Stimulated activated CD4-positive, alpha-beta T cell treated with anti-CD3 and anti-CD28 coated beads, Interleukin-1b, Interleukin-23, amount 100 ng/mL, for 4 hours (primary cell): ENCODE measurements at regions not wholly inside any gene's neighbourhood (a gene's known extent, or its start where the extent isn't known, plus 50 kb on each side); places are given as distances from the start of the nearest gene placed in this dataset.
"Not testable (repeated sequence)": the region's sequence is repeated elsewhere in the genome, so short reads cannot be mapped to it uniquely, and the experiment has no call there.

ENCODE experiments used
- DNase-seq, 2 donors: peaks; one replicate each; pipeline ENCODE4 v3.0.0-alpha.2; 2020; ENCODE audit warnings: low read depth in 2 of 2

DNA sequence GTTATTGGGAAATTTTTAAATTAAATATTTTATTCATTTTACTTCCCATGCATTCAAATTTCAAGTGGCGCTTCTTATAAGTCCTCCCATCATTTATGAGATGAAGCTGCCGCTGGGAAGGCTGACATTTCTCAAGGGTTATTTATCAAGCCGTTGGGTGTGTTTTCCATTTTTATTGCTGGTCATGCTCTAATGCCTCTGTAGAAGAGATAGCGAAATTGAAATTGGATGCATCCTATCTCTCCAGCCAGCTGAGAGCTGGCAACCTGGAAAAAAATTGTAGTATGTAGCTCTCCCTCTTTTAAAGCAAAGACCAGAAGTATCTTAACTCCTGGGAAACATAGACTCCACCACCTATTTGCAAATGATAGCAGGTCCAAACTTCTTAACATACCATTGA, 135.9 kb downstream of the C6orf118 start:
- no peak for DNase-seq

DNA sequence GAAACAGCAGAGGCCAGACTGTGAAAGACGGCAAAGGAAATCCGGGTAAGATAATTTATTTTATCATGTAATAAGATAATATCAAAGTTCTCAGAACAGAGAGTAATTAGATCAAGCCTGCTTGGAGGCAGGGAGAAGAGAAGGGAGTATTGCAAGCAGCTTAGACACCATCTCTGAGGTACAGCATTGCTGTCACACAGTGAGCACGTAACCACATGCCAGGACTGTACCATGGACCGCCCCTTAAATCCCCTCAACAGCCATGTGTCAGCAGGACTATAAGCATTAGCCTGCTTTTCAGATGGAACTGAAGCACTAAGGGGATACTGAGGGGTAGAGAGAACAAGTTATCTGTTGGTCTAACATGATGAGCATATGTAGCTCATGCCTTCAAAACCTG, 141.5 kb downstream of the C6orf118 start:
- DNase-seq, result no peak

DNA sequence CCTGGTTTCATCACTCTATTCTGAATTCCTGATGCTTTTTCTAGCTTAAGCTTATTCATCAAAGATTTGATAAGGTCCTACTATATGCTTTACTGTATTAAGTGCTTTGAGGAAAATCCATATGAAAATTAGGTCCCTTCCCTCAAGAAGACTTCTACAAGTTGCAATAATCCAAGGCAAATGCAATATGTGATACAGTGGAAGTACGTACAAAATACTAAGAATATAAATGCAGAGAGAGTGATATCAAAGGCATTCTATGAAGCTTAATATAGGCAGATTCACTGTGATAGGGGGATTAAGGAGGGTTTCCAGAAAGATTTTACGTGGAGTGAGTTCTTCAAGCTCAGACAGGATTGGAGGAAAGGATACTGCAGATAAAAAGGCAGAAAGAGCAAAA, 142.1 kb downstream of the C6orf118 start:
- DNase-seq, result no peak

GRCh38 chr6:165163519-165163918, 145.9 kb downstream of the C6orf118 start:
- DNase-seq, result no peak

GRCh38 chr6:165159460-165159859, 149.9 kb downstream of the C6orf118 start:
- DNase-seq, result no peak

- DNase-seq, result no peak
Observed at GRCh38 chr6:165146456-165146855, 162.9 kb downstream of the C6orf118 start.

DNA sequence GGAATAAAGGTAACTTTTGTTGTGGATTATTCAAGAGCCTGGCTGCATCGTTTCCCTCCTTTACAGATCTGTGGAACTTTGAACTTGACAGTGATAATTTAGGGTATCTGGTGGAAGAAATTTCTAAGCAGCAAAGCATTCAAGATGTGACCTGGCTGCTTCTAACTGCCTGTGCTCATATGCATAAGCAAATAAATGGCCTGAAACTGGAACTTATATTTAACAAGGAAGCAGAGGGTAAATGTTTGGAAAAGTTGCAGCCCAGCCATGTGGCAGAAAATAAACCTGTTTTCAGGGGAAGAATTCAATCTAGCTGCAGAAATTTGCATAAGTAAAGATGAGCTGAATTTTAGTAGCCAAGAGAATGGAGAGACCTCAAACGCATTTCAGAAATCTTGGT, 173.5 kb downstream of the C6orf118 start:
- DNase-seq, result no peak

- DNase-seq, result no peak
Observed at GRCh38 chr6:165129086-165129485, 180.3 kb downstream of the C6orf118 start.

GRCh38 chr6:165127743-165128142, 181.7 kb downstream of the C6orf118 start:
- DNase-seq, result not testable (repeated sequence)

DNA sequence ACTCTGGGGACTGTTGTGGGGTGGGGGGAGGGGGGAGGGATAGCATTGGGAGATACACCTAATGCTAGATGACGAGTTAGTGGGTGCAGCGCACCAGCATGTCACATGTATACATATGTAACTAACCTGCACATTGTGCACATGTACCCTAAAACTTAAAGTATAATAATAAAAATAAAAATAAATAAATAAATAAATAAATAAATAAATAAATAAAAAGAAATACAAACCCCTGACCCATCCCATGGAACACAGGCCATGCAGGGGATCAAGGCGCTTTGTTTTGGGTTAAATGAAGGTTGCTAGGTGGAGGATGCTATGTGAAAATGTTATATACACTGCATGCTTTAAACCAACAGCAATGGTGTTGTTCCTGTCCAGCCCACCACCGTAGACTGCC, 184.7 kb downstream of the C6orf118 start:
- DNase-seq, result not testable (repeated sequence)

- no peak for DNase-seq
Observed at GRCh38 chr6:165119231-165120020, 190.0 kb downstream of the C6orf118 start.

DNA sequence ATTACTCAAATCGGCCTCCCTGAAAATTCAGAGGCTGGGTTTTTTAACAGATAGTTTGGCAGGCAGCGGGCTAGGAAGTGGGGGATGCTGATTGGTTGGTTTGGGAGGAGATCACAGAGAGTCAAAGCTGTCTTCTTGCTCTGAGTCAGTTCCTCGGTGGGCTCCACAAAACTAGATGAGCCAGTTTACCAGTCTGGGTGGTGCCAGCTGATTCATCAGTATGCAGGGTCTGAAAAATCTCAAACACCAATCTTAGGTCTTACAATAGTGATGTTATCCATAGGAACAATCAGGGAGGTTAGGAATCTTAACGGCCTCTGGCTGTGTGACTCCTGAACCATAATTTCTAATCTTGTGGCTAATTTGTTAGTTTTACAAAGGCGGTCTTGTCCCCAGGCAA, 190.7 kb downstream of the C6orf118 start:
- DNase-seq, result no peak

DNA sequence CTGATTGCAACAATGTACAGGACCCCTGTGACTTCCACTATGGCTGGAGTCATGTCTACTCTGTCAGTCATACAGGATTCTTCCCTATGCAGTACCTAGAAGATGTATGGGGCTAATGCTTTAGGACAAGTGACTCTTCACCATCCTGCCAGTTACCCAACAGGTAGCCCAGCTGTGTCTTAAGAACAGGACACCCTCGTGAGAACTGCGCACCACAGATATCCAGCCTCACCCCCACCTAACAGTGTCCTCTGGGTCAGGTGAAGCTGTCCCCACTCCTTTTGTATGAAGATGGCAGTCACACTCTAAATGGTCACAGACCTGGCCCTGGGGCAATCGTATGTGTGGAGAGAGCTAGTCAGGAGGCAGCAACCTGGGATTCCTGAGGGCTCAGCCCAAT, 191.6 kb downstream of the C6orf118 start:
- no peak for DNase-seq

DNA sequence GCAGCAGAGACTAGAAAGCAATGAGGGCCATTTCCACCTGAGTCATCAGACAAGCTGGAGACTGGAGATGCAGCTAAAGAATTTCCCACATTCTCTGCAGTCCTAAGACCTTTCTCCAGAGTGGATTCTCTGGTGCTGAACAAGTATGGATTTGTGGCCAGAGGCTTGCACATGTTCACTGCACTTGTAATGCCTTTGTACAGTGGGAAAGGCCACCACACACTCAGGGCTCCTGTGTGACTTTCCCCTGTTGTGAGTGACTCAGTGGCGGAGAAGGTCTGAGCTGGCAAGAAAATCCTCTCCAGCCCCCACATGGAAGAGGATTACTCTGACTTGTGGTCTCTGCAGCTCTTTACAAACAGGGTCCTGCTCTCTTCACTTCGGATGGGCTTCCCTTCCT, 192.3 kb downstream of the C6orf118 start:
- DNase-seq, result no peak

- no peak for DNase-seq
Observed at GRCh38 chr6:165110860-165111259, 198.5 kb downstream of the C6orf118 start.

DNA sequence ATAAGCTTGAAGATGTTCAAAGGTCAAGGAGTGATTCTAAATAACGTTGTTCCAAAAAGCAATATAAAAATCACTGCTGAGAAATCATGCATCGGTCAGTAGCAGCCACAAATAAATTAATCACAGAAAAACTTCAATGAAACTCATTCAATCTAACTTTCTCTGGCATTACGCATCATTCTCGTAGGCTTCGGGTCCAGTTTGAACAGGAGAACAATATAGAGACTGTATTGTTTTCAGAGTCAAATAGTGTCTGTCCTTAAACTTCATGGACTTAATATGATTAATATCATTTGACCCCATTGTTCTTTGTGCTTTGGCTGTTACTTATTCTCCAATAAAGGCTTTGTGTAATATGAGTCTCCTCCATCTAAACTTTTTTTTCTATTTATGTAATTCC, 200.4 kb downstream of the C6orf118 start:
- DNase-seq, result no peak

- DNase-seq, result no peak
Observed at GRCh38 chr6:165106261-165106660, 203.1 kb downstream of the C6orf118 start.

DNA sequence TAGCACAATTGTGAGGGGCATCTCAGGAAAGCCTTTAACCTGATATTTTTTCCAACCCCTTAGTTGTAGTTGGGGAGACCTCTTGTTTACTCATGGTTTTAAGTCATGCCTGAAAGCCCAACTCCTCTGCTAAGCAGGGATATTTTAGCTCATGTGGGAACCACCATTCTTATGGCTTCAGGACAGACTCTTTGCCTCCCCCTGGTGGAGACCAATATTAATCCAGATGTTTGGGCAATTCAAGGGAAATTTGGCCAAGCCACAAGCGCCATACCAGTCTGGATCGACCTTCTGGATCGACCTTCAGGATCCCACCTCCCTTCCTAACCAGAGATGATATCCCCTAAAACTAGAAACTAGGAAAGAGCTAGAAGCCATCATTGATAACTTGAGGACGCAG, 211.2 kb downstream of the C6orf118 start:
- no peak for DNase-seq

GRCh38 chr6:165096868-165097267, 212.5 kb downstream of the C6orf118 start:
- no peak for DNase-seq

DNA sequence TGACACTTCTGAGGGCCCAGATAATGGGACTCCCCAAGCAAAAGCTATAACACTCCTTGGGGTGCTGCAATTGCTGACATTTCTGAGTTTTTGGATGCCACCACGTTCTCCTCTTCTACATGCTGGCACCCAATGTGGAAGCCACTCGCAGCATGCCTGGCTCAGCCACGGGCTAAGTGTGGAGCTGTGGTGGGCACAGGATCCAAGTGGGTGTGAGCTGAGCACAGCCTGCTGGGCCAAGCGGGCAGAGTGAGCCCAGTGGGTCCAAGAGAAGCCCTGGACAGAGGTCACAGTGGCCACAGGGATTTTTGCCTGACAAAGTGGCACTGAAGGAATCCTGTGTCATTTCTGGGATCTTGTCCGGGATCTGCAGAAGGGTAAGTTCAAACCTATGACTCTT, 213.2 kb downstream of the C6orf118 start:
- DNase-seq, result no peak

DNA sequence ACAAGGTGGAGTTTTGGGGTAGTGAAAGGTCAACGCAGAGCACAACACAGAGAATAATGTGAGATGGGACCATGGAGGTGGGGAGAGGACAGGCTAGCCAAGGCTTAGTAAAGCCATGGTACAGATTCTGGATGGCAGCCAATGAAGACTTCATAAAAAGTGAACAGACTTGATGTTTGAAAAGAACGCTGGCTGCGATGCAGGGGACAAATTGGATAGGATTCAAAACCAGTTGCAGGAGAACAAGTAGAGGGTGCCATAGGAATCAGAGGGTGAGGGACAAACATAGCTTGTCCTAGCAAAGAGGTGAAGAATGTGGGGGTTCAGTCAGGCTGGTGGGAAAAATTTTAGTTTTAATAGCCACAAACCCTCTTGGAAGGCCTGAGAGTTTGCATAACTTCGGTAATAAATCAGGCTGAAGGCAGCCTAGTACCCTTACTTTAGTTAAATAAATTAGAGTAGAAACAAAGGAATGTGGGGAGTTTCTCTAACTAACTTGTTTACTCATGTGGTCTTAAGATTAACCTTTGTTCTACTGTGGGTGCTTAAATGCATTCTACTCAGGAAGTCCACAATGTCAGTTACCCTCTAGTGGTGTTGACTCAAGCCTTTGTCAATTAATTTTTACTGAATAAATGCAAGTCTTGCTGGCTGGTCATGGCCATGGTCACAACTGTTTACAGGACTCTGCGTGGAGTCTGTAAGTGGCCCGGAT, 216.4 kb downstream of the C6orf118 start:
- no peak for DNase-seq

GRCh38 chr6:165091121-165091785, 218.2 kb downstream of the C6orf118 start:
- DNase-seq, result no peak

GRCh38 chr6:165090242-165090641, 219.2 kb downstream of the C6orf118 start:
- DNase-seq, result no peak
